ACC112 (cell line): ENCODE measurements at regions not wholly inside any gene's neighbourhood (a gene's known extent, or its start where the extent isn't known, plus 50 kb on each side); places are given as distances from the start of the nearest gene placed in this dataset.

Source experiments
- H2AFZ ChIP-seq: fragments of 200-600 bp; sonication (generic); one replicate; pipeline ENCODE4 v1.6.0; 2017; ENCODE audit warnings: antibody characterized with exemption, low read length; ENCODE audit not compliant: unreplicated experiment
- H3K27ac ChIP-seq: fragments of 200-600 bp; sonication (generic); 2 replicates; pipeline ENCODE4 v1.5.1; 2014; ENCODE audit warnings: low read depth, mild to moderate bottlenecking, antibody characterized with exemption, low read length, moderate library complexity
- H3K27me3 ChIP-seq: fragments of 200-600 bp; sonication (generic); 2 replicates; pipeline ENCODE4 v1.6.1; 2014; ENCODE audit warnings: mild to moderate bottlenecking, antibody characterized with exemption, low read length, moderate library complexity, mixed read lengths; ENCODE audit not compliant: insufficient read depth
- H3K36me3 ChIP-seq: fragments of 200-600 bp; sonication (generic); 2 replicates; pipeline ENCODE4 v1.6.1; 2016; ENCODE audit warnings: mild to moderate bottlenecking, antibody characterized with exemption, low read length, moderate library complexity, mixed read lengths; ENCODE audit not compliant: insufficient read depth
- H3K4me1 ChIP-seq: fragments of 200-600 bp; sonication (generic); one replicate; pipeline ENCODE4 v1.6.1; 2016; ENCODE audit warnings: low read length, mixed read lengths; ENCODE audit not compliant: insufficient read depth, unreplicated experiment, control insufficient read depth
- H3K4me3 ChIP-seq: fragments of 200-600 bp; sonication (generic); 2 replicates; pipeline ENCODE4 v1.5.1; 2014; ENCODE audit warnings: mild to moderate bottlenecking, low read depth, low read length
- H3K79me2 ChIP-seq: fragments of 200-600 bp; sonication (generic); one replicate; pipeline ENCODE4 v1.6.0; 2016; ENCODE audit warnings: low read length; ENCODE audit not compliant: control insufficient read depth, unreplicated experiment, insufficient read depth

DNA sequence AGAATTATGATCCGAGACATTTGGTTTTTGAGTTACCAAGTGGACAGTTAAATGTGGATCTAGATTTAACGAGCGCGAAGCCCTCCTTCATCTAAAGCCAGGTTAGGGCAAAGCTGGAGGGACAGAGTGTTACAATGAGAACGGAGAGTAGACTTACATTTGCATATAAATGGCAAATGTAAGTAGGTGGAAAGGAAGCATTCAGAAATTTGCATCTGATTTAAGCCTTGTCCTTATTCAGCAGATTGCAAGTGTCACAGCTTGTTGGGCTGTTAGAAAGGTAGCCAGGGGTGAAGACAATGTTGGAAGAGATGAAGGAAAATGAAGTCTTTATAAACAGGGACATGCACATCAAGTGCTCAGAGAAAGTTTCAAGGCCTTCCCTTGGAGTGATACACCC, 806.2 kb downstream of the GALC start:
- Histone ChIP-seq H3K27ac (no peak overlapping the region), H3K4me3 (no peak overlapping the region)

GRCh38 chr14:87185961-87186560, 806.9 kb downstream of the GALC start:
- Histone ChIP-seq H2AFZ (no peak overlapping the region), H3K36me3 (no peaks in the 10 kb centered on the region), H3K27me3 (no peaks in the 10 kb centered on the region), H3K27ac (no peak overlapping the region), H3K4me1 (no peaks in the 10 kb centered on the region), H3K79me2 (no peaks in the 10 kb centered on the region), H3K4me3 (no peak overlapping the region)

More for the DNA sequence above, 806.2 kb downstream of the GALC start:
- no peaks in the 10 kb centered on the region for H3K4me1 ChIP-seq
- H3K79me2 ChIP-seq, result no peaks in the 10 kb centered on the region
- no peaks in the 10 kb centered on the region for H3K27me3 ChIP-seq
- H2AFZ ChIP-seq, result no peak overlapping the region
- H3K36me3 ChIP-seq, result no peaks in the 10 kb centered on the region

- H3K27me3 ChIP-seq, result no peaks in the 10 kb centered on the region
- no peaks in the 10 kb centered on the region for H3K4me1 ChIP-seq
- no peaks in the 10 kb centered on the region for H3K36me3 ChIP-seq
- no peak overlapping the region for H3K4me3 ChIP-seq
- no peaks in the 10 kb centered on the region for H3K79me2 ChIP-seq
- no peak overlapping the region for H3K27ac ChIP-seq
- no peak overlapping the region for H2AFZ ChIP-seq
Measured at GRCh38 chr14:87184180-87184579, 808.8 kb downstream of the GALC start.

GRCh38 chr14:87181288-87181687, 811.7 kb downstream of the GALC start:
- Histone ChIP-seq H3K36me3 (no peaks in the 10 kb centered on the region), H3K4me3 (no peak overlapping the region), H3K79me2 (no peaks in the 10 kb centered on the region), H3K27ac (no peak overlapping the region), H3K27me3 (no peaks in the 10 kb centered on the region), H3K4me1 (no peaks in the 10 kb centered on the region), H2AFZ (no peak overlapping the region)

- Histone ChIP-seq H3K36me3 (no peaks in the 10 kb centered on the region), H3K4me1 (no peaks in the 10 kb centered on the region), H2AFZ (no peak overlapping the region), H3K27ac (no peak overlapping the region), H3K27me3 (no peaks in the 10 kb centered on the region), H3K4me3 (no peak overlapping the region), H3K79me2 (no peaks in the 10 kb centered on the region)
Measured at GRCh38 chr14:87179936-87180335, 813.0 kb downstream of the GALC start.

DNA sequence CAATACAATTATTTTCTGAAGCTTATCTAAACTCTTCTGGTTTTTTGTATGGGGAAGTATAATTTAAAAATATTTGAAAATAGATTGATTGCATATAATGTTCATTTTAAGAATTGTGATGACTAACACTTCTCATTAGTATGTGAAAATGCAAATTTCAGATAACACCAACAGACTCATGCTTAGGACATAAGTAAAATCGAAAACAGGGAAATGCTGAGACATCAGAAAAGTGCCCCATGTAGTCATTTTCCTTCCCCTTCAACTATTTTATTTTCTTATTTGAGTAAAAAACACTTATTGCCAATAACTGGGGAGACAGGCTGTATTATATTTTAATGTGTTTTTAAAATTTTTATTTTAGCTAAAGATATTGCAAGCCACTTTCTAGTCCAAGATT, 814.7 kb downstream of the GALC start:
- no peaks in the 10 kb centered on the region for H3K27me3 ChIP-seq
- no peak overlapping the region for H2AFZ ChIP-seq
- H3K4me1 ChIP-seq, result no peaks in the 10 kb centered on the region
- no peak overlapping the region for H3K4me3 ChIP-seq
- no peaks in the 10 kb centered on the region for H3K79me2 ChIP-seq
- no peak overlapping the region for H3K27ac ChIP-seq
- no peaks in the 10 kb centered on the region for H3K36me3 ChIP-seq

DNA sequence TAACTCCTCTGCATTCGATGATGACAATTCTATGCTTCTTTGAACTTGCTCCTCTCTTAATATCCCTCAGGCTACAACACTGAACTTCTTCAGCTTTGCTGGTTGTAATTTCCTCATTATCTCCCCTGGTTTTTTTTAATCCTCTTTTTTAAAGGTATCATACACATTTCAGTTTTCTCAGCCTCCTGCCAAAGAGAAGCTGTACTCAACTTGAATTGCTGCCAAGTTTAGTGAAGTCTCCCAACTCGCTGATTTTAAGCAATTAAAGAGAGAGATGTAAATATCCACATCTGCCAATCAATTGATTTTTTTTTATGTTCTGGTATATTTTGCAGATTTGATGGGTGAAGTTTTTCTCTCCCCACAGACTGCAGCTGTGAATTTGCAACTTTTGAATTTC, 817.8 kb downstream of the GALC start:
- H3K36me3 ChIP-seq, result no peaks in the 10 kb centered on the region
- H3K27ac ChIP-seq, result no peak overlapping the region
- H3K4me1 ChIP-seq, result no peaks in the 10 kb centered on the region
- H2AFZ ChIP-seq, result no peak overlapping the region
- no peaks in the 10 kb centered on the region for H3K79me2 ChIP-seq
- no peaks in the 10 kb centered on the region for H3K27me3 ChIP-seq
- H3K4me3 ChIP-seq, result no peak overlapping the region

GRCh38 chr14:87171141-87171540, 821.8 kb downstream of the GALC start:
- Histone ChIP-seq H3K4me1 (no peaks in the 10 kb centered on the region), H3K36me3 (no peaks in the 10 kb centered on the region), H3K79me2 (no peaks in the 10 kb centered on the region), H3K27me3 (no peaks in the 10 kb centered on the region), H3K27ac (no peak overlapping the region), H3K4me3 (no peak overlapping the region), H2AFZ (no peak overlapping the region)

- Histone ChIP-seq H3K36me3 (no peaks in the 10 kb centered on the region), H3K27ac (no peak overlapping the region), H3K79me2 (no peaks in the 10 kb centered on the region), H3K4me3 (no peak overlapping the region), H2AFZ (no peak overlapping the region), H3K27me3 (no peaks in the 10 kb centered on the region), H3K4me1 (no peaks in the 10 kb centered on the region)
Measured at GRCh38 chr14:87170179-87170578, 822.8 kb downstream of the GALC start.

DNA sequence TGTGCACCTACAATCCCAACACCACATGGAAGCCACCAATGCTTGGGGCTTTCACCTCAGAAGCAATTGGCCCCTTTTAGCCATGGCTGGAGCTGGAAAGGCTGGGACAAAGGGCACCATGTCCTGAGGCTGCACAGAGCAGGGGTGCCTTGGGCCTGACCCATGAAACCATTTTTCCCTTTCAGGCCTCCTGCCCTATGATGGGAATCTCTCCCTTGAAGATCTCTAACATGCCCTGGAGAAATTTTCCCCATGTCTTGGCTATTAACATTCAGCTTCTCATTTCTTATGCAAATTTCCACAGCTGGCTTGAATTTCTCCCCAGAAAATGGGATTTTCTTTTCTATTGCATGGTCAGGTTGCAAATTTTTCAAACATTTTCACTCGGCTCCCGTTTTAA, 823.6 kb downstream of the GALC start:
- no peak overlapping the region for H2AFZ ChIP-seq
- H3K27me3 ChIP-seq, result no peaks in the 10 kb centered on the region
- H3K27ac ChIP-seq, result no peak overlapping the region
- H3K36me3 ChIP-seq, result no peaks in the 10 kb centered on the region
- no peak overlapping the region for H3K4me3 ChIP-seq
- H3K79me2 ChIP-seq, result no peaks in the 10 kb centered on the region
- no peaks in the 10 kb centered on the region for H3K4me1 ChIP-seq

GRCh38 chr14:87161502-87161901, 831.5 kb downstream of the GALC start:
- Histone ChIP-seq H3K4me3 (no peak overlapping the region), H3K27ac (no peak overlapping the region), H3K79me2 (no peaks in the 10 kb centered on the region), H2AFZ (no peak overlapping the region), H3K4me1 (no peaks in the 10 kb centered on the region), H3K27me3 (no peaks in the 10 kb centered on the region), H3K36me3 (no peaks in the 10 kb centered on the region)
